ENCODE measurements at regions not wholly inside any gene's neighbourhood (a gene's known extent, or its start where the extent isn't known, plus 50 kb on each side); places are given as distances from the start of the nearest gene placed in this dataset.

GRCh38 chr6:49038294-49038822 is 424.7 kb downstream of the MMUT start:
- CTCF ChIA-PET: no interaction called here

GRCh38 chr6:49030251-49031020 is 432.6 kb downstream of the MMUT start:
- no peak for TF ChIP-seq CTCF (IDR thresholded peaks at IDR 0.05)
- ATAC-seq (ENCODE audit: low read depth): no peak
- no peak overlapping the region for H3K4me3 Mint-ChIP-seq
- H3K36me3 Mint-ChIP-seq (ENCODE audit: low read depth): no peaks in the 10 kb centered on the region
- H3K9me3 Mint-ChIP-seq: no peaks in the 10 kb centered on the region
- CTCF ChIA-PET: no interaction called here
- intact Hi-C loops (cut with micrococcal nuclease): no loop called here
- no peaks in the 10 kb centered on the region for H3K27me3 Mint-ChIP-seq
- POLR2A ChIA-PET: no interaction called here
- no peak overlapping the region for H3K27ac Mint-ChIP-seq
- DNase-seq: no peak
- no peaks in the 10 kb centered on the region for H3K4me1 Mint-ChIP-seq

More at GRCh38 chr6:49038294-49038822, 424.7 kb downstream of the MMUT start:
- intact Hi-C loops (cut with micrococcal nuclease): no loop called here
- Mint-ChIP-seq H3K36me3 (ENCODE audit: low read depth) (no peaks in the 10 kb centered on the region), H3K9me3 (peaks cover 11% of the 10 kb centered on the region), H3K27ac (no peak overlapping the region), H3K4me3 (no peak overlapping the region), H3K4me1 (no peaks in the 10 kb centered on the region), H3K27me3 (no peaks in the 10 kb centered on the region)
- DNase-seq (no peak), ATAC-seq (ENCODE audit: low read depth) (no peak)
- TF ChIP-seq CTCF (IDR thresholded peaks at IDR 0.05): no peak
- POLR2A ChIA-PET: no interaction called here

GRCh38 chr6:49027644-49028043 is 435.4 kb downstream of the MMUT start:
- intact Hi-C loops (cut with micrococcal nuclease): no loop called here
- Mint-ChIP-seq H3K4me1 (no peaks in the 10 kb centered on the region), H3K27ac (no peak overlapping the region), H3K36me3 (ENCODE audit: low read depth) (no peaks in the 10 kb centered on the region), H3K9me3 (no peaks in the 10 kb centered on the region), H3K27me3 (no peaks in the 10 kb centered on the region), H3K4me3 (no peak overlapping the region)
- ChIA-PET CTCF (no interaction called here), POLR2A (no interaction called here)
- no peak for TF ChIP-seq CTCF (IDR thresholded peaks at IDR 0.05)
- no peak for ATAC-seq (ENCODE audit: low read depth)
- DNase-seq: no peak

GRCh38 chr6:49025273-49026240 is 437.5 kb downstream of the MMUT start:
- no peaks in the 10 kb centered on the region for H3K4me1 Mint-ChIP-seq
- POLR2A ChIA-PET: no interaction called here
- DNase-seq: no peak
- no peak overlapping the region for H3K27ac Mint-ChIP-seq
- CTCF ChIA-PET: no interaction called here
- TF ChIP-seq CTCF (IDR thresholded peaks at IDR 0.05): no peak
- H3K9me3 Mint-ChIP-seq: peaks cover 3% of the 10 kb centered on the region
- intact Hi-C loops (cut with micrococcal nuclease): no loop called here
- no peak for ATAC-seq (ENCODE audit: low read depth)
- no peak overlapping the region for H3K4me3 Mint-ChIP-seq
- H3K36me3 Mint-ChIP-seq (ENCODE audit: low read depth): no peaks in the 10 kb centered on the region
- H3K27me3 Mint-ChIP-seq: no peaks in the 10 kb centered on the region

- CTCF ChIA-PET: no interaction called here
Measured at GRCh38 chr6:49004801-49005200, 458.3 kb downstream of the MMUT start.

More at GRCh38 chr6:49004801-49005200, 458.3 kb downstream of the MMUT start:
- POLR2A ChIA-PET: no interaction called here
- Mint-ChIP-seq H3K36me3 (ENCODE audit: low read depth) (no peaks in the 10 kb centered on the region), H3K4me1 (no peaks in the 10 kb centered on the region), H3K27ac (no peak overlapping the region), H3K4me3 (no peak overlapping the region), H3K27me3 (no peaks in the 10 kb centered on the region), H3K9me3 (peaks cover 6% of the 10 kb centered on the region)
- ATAC-seq (ENCODE audit: low read depth) (no peak), DNase-seq (no peak)
- no peak for TF ChIP-seq CTCF (IDR thresholded peaks at IDR 0.05)
- intact Hi-C loops (cut with micrococcal nuclease): no loop called here
